Limb (tissue), 2 donors: ENCODE measurements at regions not wholly inside any gene's neighbourhood (a gene's known extent, or its start where the extent isn't known, plus 50 kb on each side); places are given as distances from the start of the nearest gene placed in this dataset.

Experiments used
- DNase-seq, 2 donors: peaks; one replicate each; pipeline ENCODE4 v3.0.0-alpha.2; 2016; ENCODE audit errors: extremely low spot score in 2 of 2

DNA sequence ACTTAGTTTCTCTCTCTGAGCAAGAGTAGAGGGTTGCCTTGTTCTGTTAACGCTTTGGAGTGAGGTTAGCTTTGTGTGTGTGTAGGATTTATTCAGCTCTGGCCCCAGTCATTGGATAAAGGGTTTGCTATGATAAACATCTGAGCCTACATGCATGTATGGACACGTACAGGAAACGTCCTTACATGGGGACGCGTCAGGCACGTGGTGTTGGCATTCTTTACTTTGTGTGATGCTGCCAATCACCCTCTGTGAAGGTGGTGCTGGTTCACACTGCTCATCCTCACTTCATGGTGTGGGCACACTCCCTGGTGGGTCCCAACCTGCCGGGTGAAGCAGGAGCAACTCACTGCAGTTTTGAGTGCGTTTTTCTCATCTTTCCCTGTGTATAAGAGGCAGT lies 53.4 kb upstream of the CD93 start:
- no peak for DNase-seq

DNA sequence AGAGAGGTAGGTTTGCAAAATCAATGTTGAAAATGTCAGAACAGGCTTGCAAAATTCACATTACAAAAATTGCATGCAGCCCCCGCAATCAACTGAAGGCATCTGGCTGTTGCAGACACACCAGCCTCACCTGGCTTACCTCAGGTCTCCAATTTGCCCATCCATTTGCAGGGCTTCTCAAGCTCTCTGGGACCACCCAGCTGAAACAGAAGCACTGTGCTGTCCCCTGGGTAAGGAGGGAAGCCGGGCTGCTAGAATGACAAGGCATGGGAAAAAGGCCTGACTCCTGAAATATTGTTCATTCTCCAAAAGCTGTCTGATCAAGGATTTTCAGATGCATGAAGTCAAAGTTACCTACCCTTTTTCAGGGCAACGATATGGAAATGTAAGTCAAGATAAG lies 52.6 kb upstream of the CD93 start:
- DNase-seq, result no peak

DNA sequence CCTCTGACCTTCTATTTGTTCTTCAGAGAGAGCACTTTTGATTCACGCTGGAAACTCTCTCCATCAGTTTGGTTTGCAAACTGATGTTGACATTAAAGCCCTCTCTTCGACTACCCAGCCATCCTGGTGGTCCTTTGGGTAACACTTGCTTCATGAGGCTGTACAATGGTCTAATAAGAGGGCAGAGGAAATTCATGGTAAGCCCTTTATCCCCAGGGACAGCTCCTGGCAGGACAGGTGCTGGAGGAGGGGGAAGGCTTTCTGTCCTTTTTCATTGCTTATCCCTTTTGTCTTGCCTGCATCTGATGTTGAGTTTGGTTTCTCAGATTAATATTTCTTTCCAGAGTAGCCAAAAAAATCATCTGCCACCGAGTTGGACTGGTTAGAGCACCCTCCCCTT lies 52.1 kb upstream of the CD93 start:
- DNase-seq, result no peak

DNA sequence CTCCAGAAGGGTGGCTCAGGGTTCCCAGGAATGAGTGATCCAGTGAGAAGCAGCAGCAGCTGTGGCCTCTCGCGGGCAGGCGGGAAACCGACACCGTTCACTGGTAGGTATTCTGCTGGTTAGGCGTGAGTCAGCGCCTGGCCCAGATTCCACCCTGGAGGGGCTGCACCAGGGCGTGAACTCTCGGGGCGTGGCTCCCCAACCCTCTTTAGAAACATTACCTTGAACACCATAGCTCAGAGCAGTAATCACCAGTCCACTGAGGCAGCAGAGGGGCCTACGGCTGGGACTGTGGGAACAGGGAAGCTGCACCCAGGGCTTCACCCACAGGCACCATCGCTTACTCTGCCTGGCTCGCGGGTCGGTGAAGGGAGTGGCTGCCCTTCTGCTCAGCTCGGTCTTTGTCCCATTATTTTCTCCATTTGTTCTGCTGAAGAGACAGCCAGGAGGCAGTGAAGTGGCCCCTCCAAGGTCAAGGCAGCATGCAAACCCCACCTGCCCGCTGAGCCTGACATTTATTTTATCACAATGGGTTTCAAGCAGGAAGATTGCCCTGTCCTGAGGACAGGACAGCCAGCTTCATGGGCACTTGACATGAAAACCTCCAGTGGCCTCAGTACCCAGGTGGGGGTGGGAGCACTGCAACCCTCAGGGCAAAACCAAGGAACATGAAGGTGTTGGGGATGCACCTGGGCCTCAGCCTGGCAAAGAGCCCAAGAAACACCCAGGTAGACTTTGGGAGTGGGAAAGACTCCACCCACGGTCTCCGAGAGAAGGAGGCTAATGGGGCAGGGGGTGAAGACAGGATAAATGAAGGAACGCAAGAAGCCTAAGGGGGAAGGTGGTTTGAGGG lies 51.0 kb upstream of the CD93 start:
- DNase-seq, result peak; percentile 30 to 65

DNA sequence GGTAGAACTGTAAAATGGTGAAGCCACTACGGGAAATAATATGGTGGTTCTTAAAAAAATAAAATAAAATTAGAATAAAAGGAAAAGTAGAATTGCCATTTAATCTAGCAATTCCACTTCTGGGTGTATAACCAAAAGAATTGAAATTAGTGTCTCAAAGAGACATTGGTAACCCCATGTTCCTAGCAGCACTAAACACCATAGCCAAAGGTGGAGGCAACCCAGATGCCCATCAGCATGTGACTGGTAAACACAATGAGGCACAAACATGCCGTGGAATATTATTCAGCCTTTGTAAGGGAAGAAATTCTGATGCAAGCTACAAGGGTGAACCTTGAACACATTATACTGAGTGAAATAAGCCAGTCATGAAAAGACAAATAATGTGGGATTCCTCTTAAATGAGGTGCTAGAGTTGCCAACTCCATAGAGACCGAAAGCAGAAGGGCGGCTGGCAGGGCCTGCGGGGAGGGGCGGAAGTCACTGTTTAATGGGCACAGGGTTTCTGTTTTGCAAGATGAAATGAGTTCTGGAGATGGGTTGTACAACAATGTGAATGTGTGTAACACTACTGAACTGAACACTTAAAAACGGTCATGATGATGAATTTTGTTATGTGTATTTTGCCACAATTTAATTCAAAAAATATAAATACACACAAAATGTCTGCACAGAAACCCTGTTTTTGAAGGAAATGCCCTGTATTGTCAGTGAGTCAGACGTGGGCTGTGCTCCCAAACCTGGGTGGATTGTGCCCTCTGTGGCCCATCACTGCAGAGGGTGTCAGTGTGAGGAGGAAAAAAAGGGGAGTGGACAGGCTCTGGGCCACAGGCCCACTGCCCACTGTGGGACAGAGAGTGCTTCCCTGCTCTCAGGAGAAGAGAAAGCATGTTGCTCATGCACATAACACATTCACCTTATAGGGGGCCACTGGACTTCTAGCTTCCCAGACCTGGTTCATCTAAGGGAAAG lies 49.6 kb upstream of the CD93 start:
- DNase-seq, result no peak
